ENCODE measurements at regions not wholly inside any gene's neighbourhood (a gene's known extent, or its start where the extent isn't known, plus 50 kb on each side); places are given as distances from the start of the nearest gene placed in this dataset.

DNA sequence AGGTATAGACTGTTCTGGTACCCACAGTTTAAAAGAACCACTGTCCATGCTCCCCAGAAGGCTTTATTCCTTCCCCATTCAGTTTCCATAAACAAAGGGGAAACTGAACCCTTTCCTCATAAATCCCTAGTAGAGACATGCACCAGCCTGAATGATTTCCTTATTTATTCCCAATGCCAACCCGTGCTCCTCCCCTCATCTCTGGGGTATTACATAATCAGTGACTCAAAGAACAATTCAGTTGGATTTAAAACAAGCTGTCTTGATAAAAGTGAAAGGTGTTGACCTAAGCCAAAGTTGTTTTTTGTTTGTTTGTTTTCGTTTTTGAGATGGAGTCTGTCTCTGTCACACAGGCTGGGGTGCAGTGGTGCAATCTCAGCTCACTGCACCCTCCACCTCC lies 418.5 kb upstream of the CNTNAP5 start:
- no peak for TF ChIP-seq RAD21 (conservative IDR thresholded peaks at IDR 0.05 in 1 of 2, IDR thresholded peaks at IDR 0.05 in 1 of 2)
- TF ChIP-seq, protein P1, sequence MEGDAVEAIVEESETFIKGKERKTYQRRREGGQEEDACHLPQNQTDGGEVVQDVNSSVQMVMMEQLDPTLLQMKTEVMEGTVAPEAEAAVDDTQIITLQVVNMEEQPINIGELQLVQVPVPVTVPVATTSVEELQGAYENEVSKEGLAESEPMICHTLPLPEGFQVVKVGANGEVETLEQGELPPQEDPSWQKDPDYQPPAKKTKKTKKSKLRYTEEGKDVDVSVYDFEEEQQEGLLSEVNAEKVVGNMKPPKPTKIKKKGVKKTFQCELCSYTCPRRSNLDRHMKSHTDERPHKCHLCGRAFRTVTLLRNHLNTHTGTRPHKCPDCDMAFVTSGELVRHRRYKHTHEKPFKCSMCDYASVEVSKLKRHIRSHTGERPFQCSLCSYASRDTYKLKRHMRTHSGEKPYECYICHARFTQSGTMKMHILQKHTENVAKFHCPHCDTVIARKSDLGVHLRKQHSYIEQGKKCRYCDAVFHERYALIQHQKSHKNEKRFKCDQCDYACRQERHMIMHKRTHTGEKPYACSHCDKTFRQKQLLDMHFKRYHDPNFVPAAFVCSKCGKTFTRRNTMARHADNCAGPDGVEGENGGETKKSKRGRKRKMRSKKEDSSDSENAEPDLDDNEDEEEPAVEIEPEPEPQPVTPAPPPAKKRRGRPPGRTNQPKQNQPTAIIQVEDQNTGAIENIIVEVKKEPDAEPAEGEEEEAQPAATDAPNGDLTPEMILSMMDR (IDR thresholded peaks at IDR 0.05), result no peak
- TF ChIP-seq POLR2AphosphoS2 (conservative IDR thresholded peaks at IDR 0.05; ENCODE audit: low read length), result no peak
- TF ChIP-seq TP53 (CRISPR knock-in tag; IDR thresholded peaks at IDR 0.05), result no peak
